HEK293 (cell line): ENCODE measurements at regions not wholly inside any gene's neighbourhood (a gene's known extent, or its start where the extent isn't known, plus 50 kb on each side); places are given as distances from the start of the nearest gene placed in this dataset.

Experiments
- AEBP2 ChIP-seq: fragments of 450-650 bp; formaldehyde crosslinking; IDR thresholded peaks from 2 replicates; pipeline ENCODE4 v1.5.1; 2016; ENCODE audit warnings: missing biosample characterization, missing genetic modification characterization, borderline replicate concordance
- BCL11A ChIP-seq: fragments of 450-650 bp; formaldehyde crosslinking; IDR thresholded peaks from 2 replicates; pipeline ENCODE4 v1.5.1; 2016; ENCODE audit warnings: low read depth, missing biosample characterization, missing genetic modification characterization
- CTCF ChIP-seq: fragments of 450-650 bp; formaldehyde crosslinking; IDR thresholded peaks from 2 replicates; pipeline ENCODE4 v1.5.1; 2016; ENCODE audit warnings: missing biosample characterization, missing genetic modification characterization
- HOXD13 ChIP-seq: sonication (generic); formaldehyde crosslinking; IDR thresholded peaks from 2 replicates; pipeline ENCODE4 v1.8.0; 2022; ENCODE audit warnings: missing genetic modification reagents, borderline replicate concordance
- ZBTB48 ChIP-seq: fragments of 450-650 bp; formaldehyde crosslinking; IDR thresholded peaks from 2 replicates; pipeline ENCODE4 v1.5.1; 2016; ENCODE audit warnings: missing biosample characterization, missing genetic modification characterization
- ZNF174 ChIP-seq: fragments of 450-650 bp; formaldehyde crosslinking; IDR thresholded peaks from 2 replicates; pipeline ENCODE4 v1.5.0; 2017; ENCODE audit warnings: missing biosample characterization, mild to moderate bottlenecking, missing genetic modification characterization
- ZNF211 ChIP-seq: fragments of 450-650 bp; formaldehyde crosslinking; IDR thresholded peaks from 2 replicates; pipeline ENCODE4 v1.5.1; 2016; ENCODE audit warnings: low read depth, missing biosample characterization, missing genetic modification characterization
- ZNF24 ChIP-seq: fragments of 450-650 bp; formaldehyde crosslinking; IDR thresholded peaks from 2 replicates; pipeline ENCODE4 v1.5.1; 2016; ENCODE audit warnings: missing biosample characterization, missing genetic modification characterization
- ZNF311 ChIP-seq: fragments of 450-650 bp; formaldehyde crosslinking; IDR thresholded peaks from 2 replicates; pipeline ENCODE4 v1.5.1; 2017; ENCODE audit warnings: missing biosample characterization, missing genetic modification characterization, borderline replicate concordance
- ZNF510 ChIP-seq: fragments of 450-650 bp; formaldehyde crosslinking; IDR thresholded peaks from 2 replicates; pipeline ENCODE4 v1.5.1; 2018; ENCODE audit warnings: mild to moderate bottlenecking, missing genetic modification characterization, missing biosample characterization; ENCODE audit not compliant: insufficient replicate concordance
- ZNF530 ChIP-seq: fragments of 450-650 bp; formaldehyde crosslinking; IDR thresholded peaks from 2 replicates; pipeline ENCODE4 v1.5.1; 2016; ENCODE audit warnings: low read depth, missing biosample characterization, missing genetic modification characterization
- ZNF571 ChIP-seq: fragments of 450-650 bp; formaldehyde crosslinking; IDR thresholded peaks from 2 replicates; pipeline ENCODE4 v1.5.0; 2017; ENCODE audit warnings: missing biosample characterization, missing genetic modification characterization
- ZNF645 ChIP-seq: fragments of 450-650 bp; formaldehyde crosslinking; IDR thresholded peaks from 2 replicates; pipeline ENCODE4; 2016; ENCODE audit warnings: missing biosample characterization, missing genetic modification characterization
- ZNF768 ChIP-seq: fragments of 450-650 bp; formaldehyde crosslinking; IDR thresholded peaks from 2 replicates; pipeline ENCODE4 v1.5.1; 2018; ENCODE audit warnings: missing biosample characterization, mild to moderate bottlenecking, missing genetic modification characterization

- TF ChIP-seq BCL11A (tag by site-specific recombination) (no peak), ZNF571 (no peak), CTCF (tag by site-specific recombination) (no peak), AEBP2 (no peak), ZNF510 (tag by site-specific recombination) (no peak), ZNF24 (tag by site-specific recombination) (no peak), ZNF530 (tag by site-specific recombination) (no peak), ZNF174 (tag by site-specific recombination) (no peak), ZNF768 (tag by site-specific recombination) (no peak), ZNF311 (tag by site-specific recombination) (no peak), ZBTB48 (tag by site-specific recombination) (no peak), HOXD13 (CRISPR knock-in tag) (no peak), ZNF211 (no peak), ZNF645 (tag by site-specific recombination) (no peak)
Observed at GRCh38 chr4:126611900-126612299, 1020.9 kb upstream of the INTU start.
